GM18868 (cell line): ENCODE measurements at regions not wholly inside any gene's neighbourhood (a gene's known extent, or its start where the extent isn't known, plus 50 kb on each side); places are given as distances from the start of the nearest gene placed in this dataset.

Source experiments
- ATAC-seq: cut with Tn5 transposase; IDR thresholded peaks from one replicate; pipeline ENCODE4 v1.9.1; 2021; ENCODE audit warnings: mild to moderate bottlenecking, moderate library complexity; ENCODE audit not compliant: unreplicated experiment

- no peak for ATAC-seq
Observed at GRCh38 chr5:96049398-96050272, 88.0 kb upstream of the ELL2 start.

GRCh38 chr5:96048763-96049162, 87.1 kb upstream of the ELL2 start:
- no peak for ATAC-seq

DNA sequence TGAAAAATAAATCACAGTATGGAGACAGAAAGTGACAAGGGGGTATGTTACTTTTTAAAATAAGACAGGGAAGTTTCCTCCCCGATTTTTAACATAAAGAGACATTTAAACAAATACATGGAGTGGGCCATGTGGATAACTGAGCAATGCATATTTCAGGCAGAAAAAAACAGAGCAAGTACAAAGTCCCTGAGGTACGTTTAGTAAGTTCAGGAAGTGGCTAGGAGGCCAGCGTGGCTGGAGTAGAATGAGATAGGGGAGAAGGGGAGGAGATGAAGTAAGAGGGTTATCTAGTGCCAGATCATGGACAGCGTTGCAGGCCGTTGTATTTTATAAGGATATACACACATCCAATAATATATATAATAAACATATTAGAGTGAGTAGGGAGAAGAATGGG, 84.2 kb upstream of the ELL2 start:
- no peak for ATAC-seq

DNA sequence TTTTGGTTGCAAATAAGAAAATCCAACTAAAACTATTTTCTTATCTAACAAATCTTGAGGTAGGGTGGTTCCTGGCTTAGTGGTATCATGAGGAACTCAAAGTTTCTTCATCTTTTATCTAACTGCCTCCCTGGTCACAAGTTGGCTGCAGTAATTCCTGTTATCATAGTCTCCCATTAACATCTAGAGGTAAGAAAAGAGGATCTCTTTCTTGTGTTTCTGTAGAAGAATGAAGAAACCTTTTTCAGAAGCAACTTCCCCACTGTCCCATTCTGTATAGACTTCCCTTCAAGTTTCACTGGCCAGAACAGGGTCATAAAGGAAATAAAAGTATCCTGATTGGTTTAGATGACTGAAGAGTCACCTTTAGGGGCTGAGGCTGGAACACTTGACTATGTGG, 81.8 kb upstream of the ELL2 start:
- no peak for ATAC-seq

GRCh38 chr5:96037128-96037527, 75.5 kb upstream of the ELL2 start:
- ATAC-seq: no peak

DNA sequence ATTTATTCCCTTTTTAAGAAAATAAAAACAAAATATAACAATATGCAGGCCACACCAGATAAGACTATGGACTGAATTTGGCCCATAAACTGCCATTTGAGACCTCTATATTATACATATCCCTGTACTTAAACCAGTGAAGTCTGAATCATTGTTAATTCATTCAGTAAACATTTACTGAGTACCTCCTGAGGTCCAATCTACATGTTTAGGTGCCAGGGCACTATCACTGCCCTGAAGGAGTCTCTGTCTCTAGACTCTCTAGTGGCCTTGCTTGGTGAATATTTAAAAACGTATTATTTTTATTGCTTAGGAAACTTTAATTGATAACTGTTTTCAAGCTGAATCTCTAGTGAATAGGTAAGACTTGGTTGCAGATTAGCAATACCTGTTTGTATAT, 74.7 kb upstream of the ELL2 start:
- no peak for ATAC-seq

GRCh38 chr5:96035796-96036195, 74.1 kb upstream of the ELL2 start:
- ATAC-seq: no peak

DNA sequence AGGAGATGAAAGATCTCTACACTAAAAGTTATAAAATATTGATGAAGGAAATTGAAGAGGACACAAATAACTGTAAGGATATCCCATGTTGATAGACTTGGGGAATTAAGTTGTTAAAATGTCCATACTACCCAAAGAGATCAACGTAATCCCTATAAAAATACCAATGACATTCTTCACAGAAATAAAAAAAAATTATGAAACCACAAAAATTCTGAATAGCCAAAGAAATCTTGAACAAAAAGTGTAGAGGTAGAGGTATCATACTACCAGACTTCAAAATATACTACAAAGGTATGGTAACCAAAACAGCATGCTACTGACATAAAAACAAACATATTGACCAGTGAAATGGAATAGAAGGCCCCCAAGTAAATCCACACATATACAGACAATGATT, 71.5 kb upstream of the ELL2 start:
- no peak for ATAC-seq

DNA sequence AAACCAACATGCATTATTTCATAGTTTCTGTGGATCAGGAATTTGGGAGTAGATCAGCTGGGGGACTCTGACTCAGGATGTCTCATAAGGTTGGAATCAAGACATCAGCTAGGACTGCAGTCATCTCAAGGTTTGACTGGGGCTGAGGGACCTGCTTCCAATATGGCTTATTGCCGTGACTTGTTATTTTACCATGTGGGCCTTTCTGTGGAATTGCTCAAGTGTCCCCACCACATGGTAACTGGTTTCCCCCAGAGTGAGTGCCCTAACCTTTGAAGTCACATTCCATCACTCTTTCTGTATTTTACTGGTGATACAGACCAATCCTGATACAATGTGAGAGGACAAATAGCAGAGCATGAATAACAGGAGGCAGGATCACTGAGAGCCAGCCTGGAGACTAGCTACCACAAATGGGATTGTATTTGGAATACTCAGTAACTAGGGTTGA, 70.2 kb upstream of the ELL2 start:
- no peak for ATAC-seq

DNA sequence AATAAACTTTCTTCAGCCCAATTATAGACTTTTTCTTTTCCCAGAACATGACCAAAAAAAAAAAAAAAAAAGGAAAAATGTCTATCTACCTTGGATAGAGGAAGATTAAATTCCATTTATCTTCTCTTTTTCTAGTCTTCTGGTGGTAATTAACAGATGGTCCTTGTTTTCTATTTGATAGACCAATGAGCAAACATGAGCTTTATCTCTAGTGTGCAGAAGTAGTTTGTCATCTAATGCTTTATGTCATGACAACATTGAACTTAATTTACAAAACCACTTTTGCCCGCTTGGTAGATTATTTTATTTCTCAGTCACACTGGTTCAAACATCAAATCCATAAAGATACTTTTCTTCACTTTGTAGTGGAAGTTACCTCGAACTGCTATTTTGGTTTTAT, 69.5 kb upstream of the ELL2 start:
- ATAC-seq: no peak

GRCh38 chr5:96026406-96027041, 64.9 kb upstream of the ELL2 start:
- no peak for ATAC-seq

DNA sequence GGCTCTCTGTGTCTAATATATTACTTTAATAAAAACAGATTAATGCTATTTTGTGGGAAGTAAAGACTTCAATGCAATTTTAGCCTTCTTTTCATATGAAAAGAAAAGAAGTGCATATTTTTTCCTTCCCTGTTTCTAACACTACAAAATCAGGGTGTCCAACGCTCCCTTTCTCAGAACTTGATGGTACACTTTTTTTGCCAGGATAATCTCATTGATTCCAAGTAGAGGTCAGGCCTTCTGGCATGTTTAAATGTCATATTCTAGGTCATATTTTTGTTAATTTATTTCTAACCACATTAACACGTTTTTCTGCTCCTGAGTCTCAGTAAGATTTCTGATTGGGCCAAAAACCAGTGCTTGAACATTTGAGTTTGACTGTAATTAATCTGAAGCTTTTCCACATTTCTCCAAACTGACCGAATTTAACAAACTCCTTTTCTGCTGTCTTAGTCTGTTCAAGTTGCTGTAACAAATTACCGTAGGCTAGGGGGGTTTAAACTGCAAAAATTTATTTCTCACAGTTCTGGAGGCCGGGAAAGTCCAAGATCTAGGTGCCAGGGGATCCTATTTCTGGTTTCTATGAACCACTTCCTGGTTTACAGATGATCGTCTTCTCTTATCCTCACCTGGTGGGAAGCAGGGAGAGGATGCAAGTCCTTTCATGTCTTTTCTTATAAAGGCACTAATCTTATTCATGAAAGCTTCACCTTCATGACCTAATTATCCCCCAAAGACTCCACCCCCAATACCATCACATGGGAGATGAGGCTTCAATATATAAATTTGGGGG, 63.2 kb upstream of the ELL2 start:
- ATAC-seq: no peak

GRCh38 chr5:96023518-96023917, 61.9 kb upstream of the ELL2 start:
- no peak for ATAC-seq

- no peak for ATAC-seq
Observed at GRCh38 chr5:96022971-96023370, 61.3 kb upstream of the ELL2 start.

- ATAC-seq: no peak
Observed at GRCh38 chr5:96017951-96018350, 56.3 kb upstream of the ELL2 start.

DNA sequence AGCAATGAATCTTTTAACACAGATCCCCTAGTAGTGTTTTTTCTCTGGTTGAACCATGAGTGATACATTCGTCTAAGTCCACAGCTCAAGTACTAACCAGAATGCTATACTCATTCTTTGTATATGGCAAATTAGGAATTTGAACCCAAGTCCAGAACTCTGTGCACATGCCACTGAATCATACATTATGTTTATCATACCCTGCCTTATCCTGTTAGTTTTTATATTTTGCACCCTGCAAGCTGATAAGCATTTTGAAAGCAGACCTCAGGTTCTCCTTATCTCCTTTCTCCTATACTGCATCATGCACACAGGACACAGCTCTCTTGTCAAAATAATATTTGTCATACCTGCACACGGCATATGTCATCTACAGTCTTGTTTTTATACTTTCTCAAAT, 54.6 kb upstream of the ELL2 start:
- ATAC-seq: no peak

DNA sequence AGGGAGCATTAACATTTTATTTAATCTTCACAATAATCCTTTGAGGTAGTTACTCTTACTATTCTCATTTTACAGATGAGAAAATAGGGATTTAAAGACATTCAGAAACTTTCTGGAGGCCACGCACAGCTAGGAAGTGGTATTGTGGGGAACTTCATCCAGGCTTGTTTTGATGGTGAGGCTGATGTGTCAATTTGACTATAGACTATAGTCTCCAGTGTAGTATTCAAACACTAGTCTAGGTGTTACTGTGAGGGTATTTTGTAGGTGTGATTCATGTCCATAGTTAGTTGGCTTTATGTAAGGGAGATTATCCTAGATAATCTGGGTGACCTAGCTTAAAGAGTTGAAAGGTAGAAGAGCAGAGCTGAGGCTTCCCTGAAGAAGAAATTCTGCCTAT, 54.1 kb upstream of the ELL2 start:
- ATAC-seq: no peak

DNA sequence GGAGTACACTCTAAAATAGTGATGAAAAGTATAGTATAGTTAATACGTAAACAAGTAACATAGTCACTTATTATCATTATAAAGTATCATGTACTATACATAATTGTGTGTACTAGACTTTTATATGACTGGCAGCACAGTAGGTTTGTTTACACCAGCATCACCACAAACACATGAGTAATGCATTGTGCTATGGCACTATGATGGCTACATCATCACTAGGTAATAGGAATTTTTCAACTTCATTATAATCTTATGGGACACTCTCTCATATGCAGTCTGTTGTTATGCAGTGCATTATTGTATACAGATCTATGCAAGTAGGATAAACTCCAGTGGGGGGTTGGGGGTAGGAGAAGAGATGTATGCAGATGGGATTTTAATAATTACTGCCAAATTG, 52.7 kb upstream of the ELL2 start:
- ATAC-seq: no peak

DNA sequence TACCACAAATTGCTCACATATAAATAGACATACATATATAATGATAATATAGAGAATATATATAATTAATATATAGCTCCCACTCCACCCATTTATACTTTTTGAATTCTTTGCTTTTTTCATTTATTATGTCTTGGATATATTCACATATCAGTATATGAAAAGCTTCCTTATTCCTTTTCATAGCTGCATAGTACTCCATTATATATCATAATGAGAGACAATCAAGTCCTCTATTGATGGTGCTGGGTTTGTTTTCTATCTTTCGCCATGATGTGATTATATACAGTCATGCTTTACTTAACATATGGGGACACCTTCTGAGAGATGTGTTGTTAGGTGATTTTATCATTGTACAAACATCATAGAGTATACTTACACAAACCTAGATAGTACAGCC, 51.6 kb upstream of the ELL2 start:
- no peak for ATAC-seq

DNA sequence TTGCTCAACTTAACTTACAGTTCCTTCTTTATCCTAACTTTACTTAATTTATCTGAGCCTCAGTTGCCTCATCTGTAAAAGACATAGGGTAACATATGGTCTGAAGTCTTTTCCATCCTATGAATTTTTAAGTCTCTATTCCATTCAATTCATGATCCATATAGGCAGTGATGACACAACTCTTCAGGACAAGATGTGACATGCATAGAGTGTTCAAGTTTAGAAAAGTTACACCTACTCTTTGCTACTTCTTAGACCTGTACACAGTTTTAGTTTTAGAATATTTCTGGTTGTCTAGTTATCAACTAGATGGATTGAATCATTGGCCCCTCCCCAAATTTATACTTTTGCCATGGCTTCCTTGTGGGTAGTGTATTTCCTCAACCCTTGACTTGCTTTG, 50.7 kb upstream of the ELL2 start:
- no peak for ATAC-seq
